Dendritic cell treated with granulocyte-macrophage colony-stimulating factor and Interleukin-4, amounts not matched to agents 40 ng/mL and 50 ng/mL, for 4 days (primary cell): ENCODE measurements at regions not wholly inside any gene's neighbourhood (a gene's known extent, or its start where the extent isn't known, plus 50 kb on each side); places are given as distances from the start of the nearest gene placed in this dataset.

Experiments
- H3K27ac Mint-ChIP-seq: one replicate; pipeline ENCODE4 v1.8.0; 2022; ENCODE audit warnings: mild to moderate bottlenecking, mixed read lengths
- H3K27me3 Mint-ChIP-seq: one replicate; pipeline ENCODE4 v1.8.0; 2022; ENCODE audit warnings: mild to moderate bottlenecking, mixed read lengths
- H3K36me3 Mint-ChIP-seq: one replicate; pipeline ENCODE4 v1.8.0; 2022; ENCODE audit warnings: low read depth, mixed read lengths
- H3K4me1 Mint-ChIP-seq: one replicate; pipeline ENCODE4 v1.8.0; 2022; ENCODE audit warnings: low read depth, mixed read lengths
- H3K4me3 Mint-ChIP-seq: one replicate; pipeline ENCODE4 v1.8.0; 2022; ENCODE audit warnings: mild to moderate bottlenecking, moderate library complexity, mixed read lengths
- H3K9me3 Mint-ChIP-seq: one replicate; pipeline ENCODE4 v1.8.0; 2022; ENCODE audit warnings: mixed read lengths
- intact Hi-C: fragments of 100-400 bp; cut with micrococcal nuclease; formaldehyde crosslinking; loops from one replicate; pipeline ENCODE4 v1.15.0; 2022

GRCh38 chr3:34294240-34294639 lies 495.8 kb downstream of the PDCD6IP start:
- H3K36me3 Mint-ChIP-seq: no peaks in the 10 kb centered on the region
- H3K4me3 Mint-ChIP-seq: no peak overlapping the region
- H3K27ac Mint-ChIP-seq: no peak overlapping the region
- no peaks in the 10 kb centered on the region for H3K4me1 Mint-ChIP-seq
- intact Hi-C loops: no loop called here
- no peaks in the 10 kb centered on the region for H3K27me3 Mint-ChIP-seq
- H3K9me3 Mint-ChIP-seq: no peaks in the 10 kb centered on the region

GRCh38 chr3:34296796-34297195 lies 498.4 kb downstream of the PDCD6IP start:
- intact Hi-C loops: no loop called here
- no peaks in the 10 kb centered on the region for H3K27me3 Mint-ChIP-seq
- H3K36me3 Mint-ChIP-seq: no peaks in the 10 kb centered on the region
- H3K27ac Mint-ChIP-seq: no peak overlapping the region
- H3K4me1 Mint-ChIP-seq: peaks cover 6% of the 10 kb centered on the region
- H3K4me3 Mint-ChIP-seq: no peak overlapping the region
- H3K9me3 Mint-ChIP-seq: no peaks in the 10 kb centered on the region

- no peak overlapping the region for H3K27ac Mint-ChIP-seq
- peaks cover 6% of the 10 kb centered on the region for H3K4me1 Mint-ChIP-seq
- H3K4me3 Mint-ChIP-seq: no peak overlapping the region
- no peaks in the 10 kb centered on the region for H3K36me3 Mint-ChIP-seq
- H3K9me3 Mint-ChIP-seq: no peaks in the 10 kb centered on the region
- intact Hi-C loops: no loop called here
- H3K27me3 Mint-ChIP-seq: no peaks in the 10 kb centered on the region
Measured at GRCh38 chr3:34298653-34299052, 500.2 kb downstream of the PDCD6IP start.

GRCh38 chr3:34300621-34301020 lies 502.2 kb downstream of the PDCD6IP start:
- H3K27me3 Mint-ChIP-seq: no peaks in the 10 kb centered on the region
- intact Hi-C loops: no loop called here
- H3K4me1 Mint-ChIP-seq: peaks cover 6% of the 10 kb centered on the region
- no peaks in the 10 kb centered on the region for H3K36me3 Mint-ChIP-seq
- H3K9me3 Mint-ChIP-seq: no peaks in the 10 kb centered on the region
- no peak overlapping the region for H3K4me3 Mint-ChIP-seq
- no peak overlapping the region for H3K27ac Mint-ChIP-seq

GRCh38 chr3:34301313-34301712 lies 502.9 kb downstream of the PDCD6IP start:
- Mint-ChIP-seq H3K27me3 (no peaks in the 10 kb centered on the region), H3K4me3 (no peak overlapping the region), H3K4me1 (peaks cover 6% of the 10 kb centered on the region), H3K27ac (no peak overlapping the region), H3K9me3 (no peaks in the 10 kb centered on the region), H3K36me3 (no peaks in the 10 kb centered on the region)
- intact Hi-C loops: no loop called here

GRCh38 chr3:34305266-34305665 lies 506.8 kb downstream of the PDCD6IP start:
- H3K36me3 Mint-ChIP-seq: no peaks in the 10 kb centered on the region
- no peak overlapping the region for H3K4me3 Mint-ChIP-seq
- H3K27me3 Mint-ChIP-seq: no peaks in the 10 kb centered on the region
- intact Hi-C loops: no loop called here
- H3K4me1 Mint-ChIP-seq: peaks cover 3% of the 10 kb centered on the region
- H3K27ac Mint-ChIP-seq: no peak overlapping the region
- H3K9me3 Mint-ChIP-seq: peaks cover 10% of the 10 kb centered on the region

GRCh38 chr3:34312684-34313083 lies 514.3 kb downstream of the PDCD6IP start:
- H3K27ac Mint-ChIP-seq: no peak overlapping the region
- intact Hi-C loops: no loop called here
- H3K4me1 Mint-ChIP-seq: no peaks in the 10 kb centered on the region
- no peak overlapping the region for H3K4me3 Mint-ChIP-seq
- no peaks in the 10 kb centered on the region for H3K27me3 Mint-ChIP-seq
- H3K36me3 Mint-ChIP-seq: no peaks in the 10 kb centered on the region
- H3K9me3 Mint-ChIP-seq: peaks cover 12% of the 10 kb centered on the region

- Mint-ChIP-seq H3K9me3 (peaks cover 6% of the 10 kb centered on the region), H3K4me3 (no peak overlapping the region), H3K27ac (no peak overlapping the region), H3K4me1 (no peaks in the 10 kb centered on the region), H3K36me3 (no peaks in the 10 kb centered on the region), H3K27me3 (no peaks in the 10 kb centered on the region)
- intact Hi-C loops: no loop called here
Measured at GRCh38 chr3:34319881-34320280, 521.5 kb downstream of the PDCD6IP start.

GRCh38 chr3:34323517-34323916 lies 525.1 kb downstream of the PDCD6IP start:
- Mint-ChIP-seq H3K36me3 (no peaks in the 10 kb centered on the region), H3K4me3 (no peak overlapping the region), H3K9me3 (no peaks in the 10 kb centered on the region), H3K4me1 (no peaks in the 10 kb centered on the region), H3K27me3 (no peaks in the 10 kb centered on the region), H3K27ac (no peak overlapping the region)
- intact Hi-C loops: no loop called here

GRCh38 chr3:34346656-34347055 lies 548.2 kb downstream of the PDCD6IP start:
- Mint-ChIP-seq H3K9me3 (no peaks in the 10 kb centered on the region), H3K4me3 (no peak overlapping the region), H3K4me1 (peaks cover under 1% of the 10 kb centered on the region), H3K36me3 (no peaks in the 10 kb centered on the region), H3K27me3 (no peaks in the 10 kb centered on the region), H3K27ac (no peak overlapping the region)
- intact Hi-C loops: no loop called here

- Mint-ChIP-seq H3K27me3 (no peaks in the 10 kb centered on the region), H3K4me3 (no peak overlapping the region), H3K27ac (no peak overlapping the region), H3K36me3 (no peaks in the 10 kb centered on the region), H3K9me3 (no peaks in the 10 kb centered on the region), H3K4me1 (peaks cover 9% of the 10 kb centered on the region)
- intact Hi-C loops: no loop called here
Measured at GRCh38 chr3:34351882-34352777, 553.7 kb downstream of the PDCD6IP start.

- Mint-ChIP-seq H3K4me1 (peaks cover 9% of the 10 kb centered on the region), H3K4me3 (no peak overlapping the region), H3K36me3 (no peaks in the 10 kb centered on the region), H3K9me3 (no peaks in the 10 kb centered on the region), H3K27me3 (no peaks in the 10 kb centered on the region), H3K27ac (no peak overlapping the region)
- intact Hi-C loops: no loop called here
Measured at GRCh38 chr3:34352778-34353331, 554.4 kb downstream of the PDCD6IP start.

- Mint-ChIP-seq H3K4me3 (no peak overlapping the region), H3K36me3 (no peaks in the 10 kb centered on the region), H3K27ac (no peak overlapping the region), H3K9me3 (no peaks in the 10 kb centered on the region), H3K4me1 (peaks cover 15% of the 10 kb centered on the region), H3K27me3 (peaks cover 3% of the 10 kb centered on the region)
- intact Hi-C loops: no loop called here
Measured at GRCh38 chr3:34357461-34357860, 559.0 kb downstream of the PDCD6IP start.

GRCh38 chr3:34359064-34359463 lies 560.6 kb downstream of the PDCD6IP start:
- intact Hi-C loops: no loop called here
- H3K27me3 Mint-ChIP-seq: peaks cover 3% of the 10 kb centered on the region

GRCh38 chr3:34360713-34361112 lies 562.3 kb downstream of the PDCD6IP start:
- intact Hi-C loops: no loop called here
- Mint-ChIP-seq H3K36me3 (no peaks in the 10 kb centered on the region), H3K4me3 (no peak overlapping the region), H3K27me3 (peaks cover 3% of the 10 kb centered on the region), H3K4me1 (peaks cover 29% of the 10 kb centered on the region), H3K27ac (no peak overlapping the region), H3K9me3 (no peaks in the 10 kb centered on the region)

More at GRCh38 chr3:34359064-34359463, 560.6 kb downstream of the PDCD6IP start:
- no peak overlapping the region for H3K27ac Mint-ChIP-seq
- H3K4me3 Mint-ChIP-seq: no peak overlapping the region
- H3K9me3 Mint-ChIP-seq: no peaks in the 10 kb centered on the region
- H3K36me3 Mint-ChIP-seq: no peaks in the 10 kb centered on the region
- H3K4me1 Mint-ChIP-seq: peaks cover 29% of the 10 kb centered on the region
